IPS DF 19.7 (cell line): ENCODE measurements at regions not wholly inside any gene's neighbourhood (a gene's known extent, or its start where the extent isn't known, plus 50 kb on each side); places are given as distances from the start of the nearest gene placed in this dataset.
"Not testable (repeated sequence)": the region's sequence is repeated elsewhere in the genome, so short reads cannot be mapped to it uniquely, and the experiment has no call there.

Experiments used
- DNase-seq: peaks from one replicate; pipeline ENCODE4 v3.0.0-alpha.2; 2013; ENCODE audit warnings: low read depth, low spot score

- no peak for DNase-seq
Measured at GRCh38 chr2:175829741-175830140, 172.3 kb downstream of the LNPK start.

- DNase-seq, result no peak
Measured at GRCh38 chr2:175827856-175828255, 174.2 kb downstream of the LNPK start.

DNA sequence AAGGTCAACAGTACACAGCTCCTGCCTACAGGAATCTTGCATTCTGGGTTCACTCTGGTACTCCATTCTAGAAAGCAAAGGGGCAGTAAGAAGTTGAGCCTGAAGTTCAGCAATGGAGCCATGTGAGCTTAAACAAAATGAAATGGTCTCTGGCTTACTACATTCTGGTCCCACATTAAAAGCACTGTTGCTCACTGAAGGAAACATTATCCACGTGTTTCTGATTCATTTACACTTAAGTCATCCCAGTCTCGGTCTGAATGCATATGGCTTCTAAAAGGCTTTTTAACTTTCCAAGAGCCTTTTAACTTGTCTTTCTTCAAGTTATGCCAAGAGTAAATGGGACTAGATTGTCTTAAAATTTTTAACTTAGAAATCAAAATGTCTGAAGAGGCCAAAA, 177.8 kb downstream of the LNPK start:
- DNase-seq, result no peak

- DNase-seq, result no peak
Measured at GRCh38 chr2:175823707-175824073, 178.4 kb downstream of the LNPK start.

- DNase-seq, result no peak
Measured at GRCh38 chr2:175823002-175823706, 178.9 kb downstream of the LNPK start.

- DNase-seq, result no peak
Measured at GRCh38 chr2:175817221-175817620, 184.8 kb downstream of the LNPK start.

DNA sequence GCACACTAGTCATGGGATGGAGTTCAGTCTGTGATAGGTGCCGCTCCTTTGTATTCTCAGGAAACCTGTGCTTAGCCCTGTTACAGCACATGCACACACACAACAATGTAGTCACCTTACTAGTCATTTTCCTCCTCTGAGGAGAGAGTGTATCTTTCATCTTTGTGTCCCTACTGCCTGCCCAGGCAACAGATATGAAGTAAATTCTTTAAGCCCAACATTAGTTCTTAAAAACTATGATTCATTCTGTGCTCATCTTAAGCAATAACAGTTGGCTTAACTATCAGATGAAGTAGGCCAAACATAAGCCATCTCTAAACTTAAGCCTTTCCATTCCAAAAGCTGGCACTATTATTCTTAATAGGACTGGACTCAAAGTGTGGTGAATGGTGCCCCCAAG, 186.5 kb downstream of the LNPK start:
- no peak for DNase-seq

- DNase-seq, result no peak
Measured at GRCh38 chr2:175811971-175812370, 190.1 kb downstream of the LNPK start.

GRCh38 chr2:175808858-175809257, 193.2 kb downstream of the LNPK start:
- no peak for DNase-seq

DNA sequence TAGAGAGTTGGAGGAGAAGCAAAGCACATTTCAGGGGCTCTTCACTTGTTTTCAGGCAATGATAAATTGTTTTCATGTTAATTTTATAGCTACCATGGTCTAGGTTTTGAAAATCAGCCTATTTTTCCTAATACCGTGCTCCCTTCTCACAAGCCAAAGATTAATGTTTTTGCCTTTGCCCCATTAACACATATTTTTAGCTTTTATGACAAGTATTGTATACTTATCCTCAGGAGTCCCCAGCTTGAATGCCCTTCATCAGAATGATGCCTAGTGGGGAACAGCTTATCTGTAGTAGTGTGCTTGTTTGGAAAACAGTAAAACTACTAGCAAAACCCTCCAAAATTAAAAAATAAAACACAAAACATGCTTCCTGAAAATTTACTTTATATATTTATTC, 194.0 kb downstream of the LNPK start:
- no peak for DNase-seq

GRCh38 chr2:175807031-175807873, 194.8 kb downstream of the LNPK start:
- no peak for DNase-seq

DNA sequence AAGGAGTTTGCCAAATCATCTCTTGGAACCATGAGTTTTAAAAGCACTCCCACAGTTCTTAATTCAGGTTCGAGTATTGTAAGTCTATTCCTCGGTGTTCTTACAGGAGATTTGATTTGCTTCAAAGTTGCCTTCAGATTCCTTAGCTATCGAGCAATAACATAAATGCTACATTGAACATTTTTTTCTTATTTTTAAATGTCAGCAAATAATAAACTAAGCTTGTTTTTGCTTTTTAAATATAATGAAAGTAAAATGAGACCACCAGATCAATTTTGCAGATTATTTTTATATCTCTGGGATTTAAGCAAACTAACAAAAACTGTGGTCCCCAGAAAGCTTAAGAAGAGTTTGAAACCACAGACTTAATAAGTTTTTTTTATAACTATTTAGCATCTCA, 195.5 kb downstream of the LNPK start:
- DNase-seq, result no peak

- no peak for DNase-seq
Measured at GRCh38 chr2:175806125-175806490, 196.0 kb downstream of the LNPK start.

- DNase-seq, result no peak
Measured at GRCh38 chr2:175805442-175806124, 196.5 kb downstream of the LNPK start.

- no peak for DNase-seq
Measured at GRCh38 chr2:175804122-175804521, 197.9 kb downstream of the LNPK start.

DNA sequence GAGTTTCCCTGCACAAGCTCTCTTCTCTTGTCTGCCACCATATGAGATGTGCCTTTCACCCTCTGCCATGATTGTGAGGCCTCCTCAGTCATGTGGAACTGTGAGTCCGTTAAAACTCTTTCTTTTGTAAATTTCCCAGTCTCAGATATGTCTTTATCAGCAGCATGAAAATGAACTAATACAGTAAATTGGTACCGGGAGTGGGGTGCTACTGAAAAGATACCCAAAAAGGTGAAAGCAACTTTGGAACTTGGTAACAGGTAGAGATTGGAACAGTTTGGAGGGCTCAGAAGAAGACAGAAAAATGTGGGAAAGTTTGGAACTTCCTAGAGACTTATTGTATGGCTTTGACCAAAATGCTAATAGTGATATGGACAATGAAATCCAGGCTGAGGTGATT, 205.6 kb downstream of the LNPK start:
- DNase-seq, result not testable (repeated sequence)

GRCh38 chr2:175793648-175794047, 208.4 kb downstream of the LNPK start:
- no peak for DNase-seq

- DNase-seq, result no peak
Measured at GRCh38 chr2:175792881-175793280, 209.2 kb downstream of the LNPK start.

DNA sequence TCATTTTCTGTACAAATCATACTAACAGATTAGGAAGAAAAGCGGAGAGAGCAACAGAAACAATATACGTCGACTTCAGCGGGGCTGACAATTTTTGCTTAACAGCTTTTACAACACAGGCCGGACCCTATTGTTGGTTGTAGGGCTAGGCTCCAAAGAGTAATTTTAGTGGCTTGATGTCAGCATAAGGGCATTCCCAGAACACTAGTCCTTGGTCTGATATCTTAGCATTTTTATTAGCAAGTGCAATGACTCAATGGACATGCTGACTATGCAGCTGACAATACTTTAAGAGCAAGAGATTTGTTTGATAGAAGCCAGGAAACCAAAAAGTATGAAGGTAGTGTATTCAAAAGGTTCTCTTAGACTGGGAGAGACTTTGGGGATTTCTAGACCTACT, 209.9 kb downstream of the LNPK start:
- DNase-seq, result no peak

DNA sequence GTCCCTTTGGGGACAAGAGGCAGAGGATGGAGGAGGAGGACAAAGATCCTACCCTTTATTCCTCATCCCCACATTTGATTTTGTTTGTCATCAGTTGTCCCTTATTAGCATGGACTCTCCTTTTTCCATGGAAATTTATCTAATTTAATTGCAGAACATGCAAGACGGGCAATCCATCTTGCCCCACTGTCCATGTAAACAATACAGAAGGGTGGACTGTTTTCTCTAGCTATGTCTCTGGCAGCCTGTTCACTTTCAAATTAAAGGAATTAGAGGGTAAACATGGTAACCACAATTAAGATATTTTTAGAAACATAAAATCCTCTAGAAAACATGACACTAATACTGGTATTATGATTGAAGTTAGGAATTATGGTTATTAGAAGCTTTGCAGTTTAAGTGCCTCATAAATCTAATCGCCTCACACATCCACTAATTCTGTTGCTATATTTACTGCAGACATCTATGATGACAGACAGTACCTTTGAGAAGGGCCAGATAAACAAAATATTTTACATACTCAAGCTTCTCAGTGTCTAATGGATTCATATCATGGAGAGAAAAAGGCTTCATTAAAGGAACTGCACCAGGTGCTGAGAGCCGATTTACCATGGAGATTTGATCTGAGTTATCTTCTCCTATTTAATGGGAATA, 215.5 kb downstream of the LNPK start:
- no peak for DNase-seq

DNA sequence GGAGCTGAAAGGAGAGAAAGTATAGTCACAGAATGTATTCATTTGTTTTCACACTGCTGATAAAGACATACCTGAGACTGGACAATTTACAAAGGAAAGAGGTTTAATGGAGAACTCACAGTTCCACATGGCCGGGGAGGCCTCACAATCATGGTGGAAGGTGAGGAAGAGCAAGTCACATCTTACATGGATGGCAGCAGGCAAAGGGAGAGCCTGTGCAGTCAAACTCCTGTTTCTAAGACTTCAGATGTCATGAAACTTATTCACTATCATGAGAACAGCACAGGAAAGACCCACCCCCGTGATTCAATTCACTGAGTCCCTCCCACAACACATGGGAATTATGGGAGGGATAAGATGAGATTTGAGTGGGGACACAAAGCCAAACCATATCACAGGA, 224.7 kb downstream of the LNPK start:
- not testable (repeated sequence) for DNase-seq

DNA sequence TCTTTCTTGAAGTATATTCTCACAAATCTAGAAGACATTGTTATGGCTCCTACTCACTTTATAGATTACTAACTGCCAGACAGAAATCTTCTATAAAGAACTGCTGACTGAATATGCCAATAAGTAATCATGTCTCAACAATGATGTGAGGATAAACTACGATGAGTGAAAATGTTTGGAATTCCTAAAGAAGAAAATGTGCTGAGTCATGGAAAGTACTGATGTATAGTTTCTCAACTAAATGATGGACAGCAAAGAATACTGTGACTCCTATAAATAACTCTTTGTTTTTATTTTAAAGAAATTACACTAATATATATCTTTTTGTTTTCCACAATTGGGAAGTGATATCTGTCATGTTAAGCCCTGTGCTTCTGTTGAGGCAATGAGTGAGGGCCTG, 232.9 kb downstream of the LNPK start:
- no peak for DNase-seq
